ENCODE measurements at regions not wholly inside any gene's neighbourhood (a gene's known extent, or its start where the extent isn't known, plus 50 kb on each side); places are given as distances from the start of the nearest gene placed in this dataset.
"Not testable (repeated sequence)": the region's sequence is repeated elsewhere in the genome, so short reads cannot be mapped to it uniquely, and the experiment has no call there.

DNA sequence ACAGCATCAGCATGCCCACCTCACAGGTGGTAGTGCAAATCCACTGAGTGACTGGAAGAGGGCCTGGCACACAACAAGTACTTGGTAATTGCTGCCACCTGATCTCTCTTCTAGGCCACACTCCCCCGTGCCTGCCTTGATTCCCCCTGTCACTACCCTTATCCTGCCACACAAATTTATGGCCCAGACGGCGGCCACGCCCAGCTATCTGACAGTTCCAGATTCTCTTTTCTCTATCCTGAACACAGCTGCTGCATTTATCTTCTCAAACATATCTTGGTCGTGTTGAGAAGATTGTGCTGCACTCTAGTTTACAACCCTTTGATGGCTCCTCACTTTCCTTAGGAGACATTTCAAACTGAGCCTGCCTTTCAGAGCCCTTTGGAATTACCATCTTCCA lies 585.2 kb downstream of the NTRK3 start:
- no peaks in the 10 kb centered on the region for H3K36me3 ChIP-seq (ENCODE audit: control insufficient read depth, insufficient read depth, low read length)
- DNase-seq (ENCODE audit: low read depth) = no peak
- CTCF ChIA-PET = interaction anchor here (0.5 to 1.1 kb wide), 3 partner anchors 11 to 603 kb away, joined by 3 to 7 read pairs (median 3); no protein-coding TSS in a partner anchor
- H3K27me3 ChIP-seq (ENCODE audit: control insufficient read depth, insufficient read depth, low read length) = no peaks in the 10 kb centered on the region
- POLR2A ChIA-PET = no interaction called here
- TF ChIP-seq, protein P1, sequence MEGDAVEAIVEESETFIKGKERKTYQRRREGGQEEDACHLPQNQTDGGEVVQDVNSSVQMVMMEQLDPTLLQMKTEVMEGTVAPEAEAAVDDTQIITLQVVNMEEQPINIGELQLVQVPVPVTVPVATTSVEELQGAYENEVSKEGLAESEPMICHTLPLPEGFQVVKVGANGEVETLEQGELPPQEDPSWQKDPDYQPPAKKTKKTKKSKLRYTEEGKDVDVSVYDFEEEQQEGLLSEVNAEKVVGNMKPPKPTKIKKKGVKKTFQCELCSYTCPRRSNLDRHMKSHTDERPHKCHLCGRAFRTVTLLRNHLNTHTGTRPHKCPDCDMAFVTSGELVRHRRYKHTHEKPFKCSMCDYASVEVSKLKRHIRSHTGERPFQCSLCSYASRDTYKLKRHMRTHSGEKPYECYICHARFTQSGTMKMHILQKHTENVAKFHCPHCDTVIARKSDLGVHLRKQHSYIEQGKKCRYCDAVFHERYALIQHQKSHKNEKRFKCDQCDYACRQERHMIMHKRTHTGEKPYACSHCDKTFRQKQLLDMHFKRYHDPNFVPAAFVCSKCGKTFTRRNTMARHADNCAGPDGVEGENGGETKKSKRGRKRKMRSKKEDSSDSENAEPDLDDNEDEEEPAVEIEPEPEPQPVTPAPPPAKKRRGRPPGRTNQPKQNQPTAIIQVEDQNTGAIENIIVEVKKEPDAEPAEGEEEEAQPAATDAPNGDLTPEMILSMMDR (IDR thresholded peaks at IDR 0.05; ENCODE audit: insufficient read depth, low read depth, low read length) = no peak
- no peak overlapping the region for H3K4me3 ChIP-seq (ENCODE audit: low read depth, low read length)

GRCh38 chr15:87669846-87670245 lies 586.7 kb downstream of the NTRK3 start:
- CTCF ChIA-PET = interaction anchor here (0.7 kb wide), 1 partner anchor 126 kb away, joined by 3 read pairs; no protein-coding TSS in a partner anchor
- DNase-seq (ENCODE audit: low read depth) = no peak
- TF ChIP-seq, protein P1 (IDR thresholded peaks at IDR 0.05; ENCODE audit: insufficient read depth, low read depth, low read length) = no peak
- POLR2A ChIA-PET = no interaction called here
- H3K27me3 ChIP-seq (ENCODE audit: control insufficient read depth, insufficient read depth, low read length) = no peaks in the 10 kb centered on the region
- H3K36me3 ChIP-seq (ENCODE audit: control insufficient read depth, insufficient read depth, low read length) = no peaks in the 10 kb centered on the region
- H3K4me3 ChIP-seq (ENCODE audit: low read depth, low read length) = no peak overlapping the region

DNA sequence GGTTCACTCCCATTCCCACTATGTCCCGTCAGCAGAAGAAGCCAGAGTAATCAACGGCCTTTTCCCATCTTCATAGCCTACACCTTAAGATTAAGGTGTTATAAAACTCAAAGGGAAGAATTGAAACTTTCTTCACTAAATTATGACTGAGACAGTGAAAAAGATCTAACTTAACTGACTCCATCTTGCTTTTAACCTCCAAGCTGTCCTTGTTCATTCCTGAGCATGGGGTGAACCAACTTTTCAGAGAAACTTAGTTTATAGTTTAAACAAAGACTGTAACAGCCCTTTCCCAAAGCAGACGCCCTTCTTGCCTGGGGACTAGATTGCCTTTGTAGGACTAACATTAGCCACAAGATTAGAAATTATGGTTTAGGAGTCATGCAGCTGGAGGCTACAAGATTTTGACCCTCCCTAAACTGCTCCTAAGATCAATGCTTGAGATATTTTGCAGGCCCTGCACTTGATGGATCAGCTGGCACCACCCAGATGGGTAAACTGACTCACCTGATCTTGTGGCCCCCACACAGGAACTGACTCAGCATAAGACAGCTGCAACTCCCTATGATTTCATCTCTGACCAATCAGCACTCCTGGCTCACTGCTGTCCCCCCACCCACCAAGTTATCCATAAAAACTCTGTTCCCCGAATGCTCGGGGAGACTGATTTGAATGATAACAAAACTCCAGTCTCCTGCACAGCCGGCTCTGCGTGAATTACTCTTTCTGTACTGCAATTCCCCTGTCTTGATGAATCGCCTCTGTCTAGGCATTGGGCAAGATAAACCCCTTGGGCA lies 587.6 kb downstream of the NTRK3 start:
- H3K4me3 ChIP-seq (ENCODE audit: low read depth, low read length); H3K27me3 ChIP-seq (ENCODE audit: control insufficient read depth, insufficient read depth, low read length); H3K36me3 ChIP-seq (ENCODE audit: control insufficient read depth, insufficient read depth, low read length); CTCF ChIA-PET; POLR2A ChIA-PET: not testable (repeated sequence)
- DNase-seq (ENCODE audit: low read depth) = peak; percentile 8

GRCh38 chr15:87667643-87668042 lies 588.9 kb downstream of the NTRK3 start:
- no peaks in the 10 kb centered on the region for H3K27me3 ChIP-seq (ENCODE audit: control insufficient read depth, insufficient read depth, low read length)
- no peak overlapping the region for H3K4me3 ChIP-seq (ENCODE audit: low read depth, low read length)
- H3K36me3 ChIP-seq (ENCODE audit: control insufficient read depth, insufficient read depth, low read length) = no peaks in the 10 kb centered on the region
- CTCF ChIA-PET = no interaction called here
- TF ChIP-seq, protein P1 (IDR thresholded peaks at IDR 0.05; ENCODE audit: insufficient read depth, low read depth, low read length) = no peak
- POLR2A ChIA-PET = interaction anchor here (0.7 kb wide), 1 partner anchor 208 kb away, joined by 7 read pairs; no protein-coding TSS in a partner anchor
- DNase-seq (ENCODE audit: low read depth) = no peak

DNA sequence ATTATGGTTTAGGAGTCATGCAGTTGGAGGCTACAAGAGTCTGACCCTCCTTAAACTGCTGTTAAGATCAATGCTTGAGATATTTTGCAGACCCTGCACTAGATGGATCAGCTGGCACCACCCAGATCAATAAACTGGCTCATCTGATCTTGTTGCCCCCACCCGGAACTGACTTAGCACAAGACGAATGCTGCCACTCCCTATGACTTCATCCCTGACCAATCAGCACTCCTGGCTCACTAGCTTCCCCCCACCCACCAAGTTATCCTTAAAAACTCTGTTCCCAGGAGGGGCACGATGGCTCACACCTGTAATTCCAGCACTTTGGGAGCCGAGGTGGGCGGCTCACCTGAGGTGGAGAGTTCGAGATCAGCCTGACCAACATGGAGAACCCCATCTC lies 594.0 kb downstream of the NTRK3 start:
- no peak overlapping the region for H3K4me3 ChIP-seq (ENCODE audit: low read depth, low read length)
- ChIA-PET POLR2A (no interaction called here), CTCF (no interaction called here)
- no peaks in the 10 kb centered on the region for H3K36me3 ChIP-seq (ENCODE audit: control insufficient read depth, insufficient read depth, low read length)
- TF ChIP-seq, protein P1 (IDR thresholded peaks at IDR 0.05; ENCODE audit: insufficient read depth, low read depth, low read length) = no peak
- DNase-seq (ENCODE audit: low read depth) = no peak
- H3K27me3 ChIP-seq (ENCODE audit: control insufficient read depth, insufficient read depth, low read length) = no peaks in the 10 kb centered on the region

Measured in BJ (cell line).